OCI-LY1 (cell line): ENCODE measurements at regions not wholly inside any gene's neighbourhood (a gene's known extent, or its start where the extent isn't known, plus 50 kb on each side); places are given as distances from the start of the nearest gene placed in this dataset.

Experiments
- EZH2 ChIP-seq: fragments of 200-600 bp; sonication (generic), shearing (Covaris generic); IDR thresholded peaks from 2 replicates; pipeline ENCODE4 v1.8.0; 2017; ENCODE audit warnings: borderline replicate concordance, mixed run types, mild to moderate bottlenecking, antibody characterized with exemption, low read length, moderate library complexity, mixed read lengths
- TF ChIP-seq, protein P1 (sequence below): fragments of 200-600 bp; sonication (generic), shearing (Covaris generic); IDR thresholded peaks from 2 replicates; pipeline ENCODE4 v1.5.1; 2017; ENCODE audit warnings: mild to moderate bottlenecking, antibody characterized with exemption, low read length, moderate library complexity, mixed read lengths

DNA sequence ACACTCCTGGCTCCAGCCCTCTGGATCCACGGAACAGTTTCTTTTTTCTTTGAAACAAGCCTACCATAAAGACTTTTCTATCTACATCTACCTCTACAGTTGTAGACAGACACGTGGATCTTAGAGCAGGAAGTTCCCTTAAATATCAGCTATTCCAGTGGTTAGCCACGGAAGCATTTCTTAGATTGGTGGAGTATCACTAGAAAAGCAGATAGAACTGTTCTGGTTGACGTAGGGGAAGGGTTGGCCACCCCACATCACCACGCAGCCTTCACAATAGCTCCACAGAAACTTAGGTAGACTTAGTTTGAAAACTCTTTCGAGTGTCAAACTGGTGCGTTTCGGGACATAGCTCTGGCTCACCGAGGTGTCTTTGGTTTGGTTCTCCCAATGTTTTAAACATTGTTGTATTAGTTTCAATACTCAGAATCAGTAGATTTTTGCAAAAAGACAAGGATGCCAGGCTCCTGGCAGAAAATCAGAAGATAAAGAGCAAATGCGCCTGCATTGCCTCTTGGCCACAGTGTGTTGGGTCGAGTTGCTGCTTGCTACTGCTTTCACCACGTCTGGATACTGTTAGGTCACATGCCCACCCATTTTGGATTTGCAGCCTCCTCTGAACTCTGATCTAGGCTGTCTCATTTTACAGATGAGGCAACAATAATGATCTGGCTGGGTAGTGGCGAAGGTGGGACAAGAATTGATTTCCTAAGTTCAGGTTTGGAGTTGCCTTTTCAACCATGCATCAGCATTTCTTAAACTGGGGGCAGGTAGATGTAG lies 71.5 kb upstream of the DTNBP1 start:
- TF ChIP-seq, protein P1, sequence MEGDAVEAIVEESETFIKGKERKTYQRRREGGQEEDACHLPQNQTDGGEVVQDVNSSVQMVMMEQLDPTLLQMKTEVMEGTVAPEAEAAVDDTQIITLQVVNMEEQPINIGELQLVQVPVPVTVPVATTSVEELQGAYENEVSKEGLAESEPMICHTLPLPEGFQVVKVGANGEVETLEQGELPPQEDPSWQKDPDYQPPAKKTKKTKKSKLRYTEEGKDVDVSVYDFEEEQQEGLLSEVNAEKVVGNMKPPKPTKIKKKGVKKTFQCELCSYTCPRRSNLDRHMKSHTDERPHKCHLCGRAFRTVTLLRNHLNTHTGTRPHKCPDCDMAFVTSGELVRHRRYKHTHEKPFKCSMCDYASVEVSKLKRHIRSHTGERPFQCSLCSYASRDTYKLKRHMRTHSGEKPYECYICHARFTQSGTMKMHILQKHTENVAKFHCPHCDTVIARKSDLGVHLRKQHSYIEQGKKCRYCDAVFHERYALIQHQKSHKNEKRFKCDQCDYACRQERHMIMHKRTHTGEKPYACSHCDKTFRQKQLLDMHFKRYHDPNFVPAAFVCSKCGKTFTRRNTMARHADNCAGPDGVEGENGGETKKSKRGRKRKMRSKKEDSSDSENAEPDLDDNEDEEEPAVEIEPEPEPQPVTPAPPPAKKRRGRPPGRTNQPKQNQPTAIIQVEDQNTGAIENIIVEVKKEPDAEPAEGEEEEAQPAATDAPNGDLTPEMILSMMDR = no peak
- no peak for TF ChIP-seq EZH2
